Ascending aorta (tissue), 2 donors: ENCODE measurements at regions not wholly inside any gene's neighbourhood (a gene's known extent, or its start where the extent isn't known, plus 50 kb on each side); places are given as distances from the start of the nearest gene placed in this dataset.

ENCODE experiments used
- DNase-seq, 2 donors: peaks; one replicate each; pipeline ENCODE4 v3.0.0-alpha.2; 2019; ENCODE audit warnings: low spot score in 2 of 2
- H3K27ac ChIP-seq, 2 donors: fragments of 200-600 bp; sonication (generic); one replicate each; pipeline ENCODE4 v1.5.1; 2016 to 2017; ENCODE audit warnings: mild to moderate bottlenecking in 1 of 2
- H3K27me3 ChIP-seq: fragments of 200-600 bp; sonication (generic); one replicate; pipeline ENCODE4 v1.5.1; 2017
- H3K36me3 ChIP-seq, 2 donors: fragments of 200-600 bp; sonication (generic); one replicate each; pipeline ENCODE4 v1.5.1; 2016
- H3K4me1 ChIP-seq, 2 donors: fragments of 200-600 bp; sonication (generic); one replicate each; pipeline ENCODE4 v1.5.1; 2016 to 2017; ENCODE audit warnings: mild to moderate bottlenecking in 1 of 2
- H3K4me3 ChIP-seq, 2 donors: fragments of 200-600 bp; sonication (generic); one replicate each; pipeline ENCODE4 v1.5.1; 2016 to 2017; ENCODE audit warnings: mild to moderate bottlenecking in 1 of 2
- H3K9me3 ChIP-seq, 2 donors: fragments of 200-600 bp; sonication (generic); one replicate each; pipeline ENCODE4 v1.5.1; 2016
- intact Hi-C: fragments of 100-400 bp; cut with DNase I; formaldehyde crosslinking; loops from one replicate; pipeline ENCODE4 v1.15.1; 2023
- TF ChIP-seq, protein P1 (sequence below), 3 experiments: fragments of 200-600 bp in 2 of 3; fragments of 450-650 bp in 1 of 3; sonication (generic) in 2 of 3; IDR thresholded peaks; one replicate each; pipeline ENCODE4 v1.5.1; 2016 to 2019; ENCODE audit warnings: antibody characterized with exemption in 3 of 3, mild to moderate bottlenecking in 1 of 3, moderate library complexity in 1 of 3

DNA sequence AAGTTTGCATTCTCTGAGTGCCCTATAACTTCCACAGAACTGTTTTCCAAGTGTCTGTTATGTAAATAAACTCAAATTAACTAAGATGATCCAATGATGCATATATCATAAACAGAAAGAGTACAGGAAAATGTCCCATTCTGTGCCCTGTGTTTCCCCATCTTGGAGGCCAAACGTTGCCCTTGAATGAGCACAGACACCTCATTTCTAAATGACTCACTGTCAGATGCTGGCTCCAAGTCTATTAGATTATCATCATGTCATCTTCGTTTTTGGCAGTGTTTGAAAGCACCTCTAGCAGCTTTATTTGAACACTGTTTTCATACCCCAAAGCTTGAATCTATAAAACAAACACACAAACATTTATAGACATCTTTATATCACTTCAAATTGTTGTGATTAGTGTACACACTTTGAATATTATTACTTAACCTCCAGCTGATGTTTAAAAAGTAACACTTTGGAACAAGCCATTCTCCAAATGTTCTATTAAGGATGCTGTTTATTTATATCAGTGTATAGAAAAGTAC is 424.2 kb downstream of the NOVA1 start:
- no peak overlapping the region for H3K4me3 ChIP-seq
- DNase-seq: no peak
- no peaks in the 10 kb centered on the region for H3K4me1 ChIP-seq
- intact Hi-C loops: no loop called here
- no peak overlapping the region for H3K27ac ChIP-seq
- H3K36me3 ChIP-seq: no peaks in the 10 kb centered on the region
- TF ChIP-seq, protein P1, sequence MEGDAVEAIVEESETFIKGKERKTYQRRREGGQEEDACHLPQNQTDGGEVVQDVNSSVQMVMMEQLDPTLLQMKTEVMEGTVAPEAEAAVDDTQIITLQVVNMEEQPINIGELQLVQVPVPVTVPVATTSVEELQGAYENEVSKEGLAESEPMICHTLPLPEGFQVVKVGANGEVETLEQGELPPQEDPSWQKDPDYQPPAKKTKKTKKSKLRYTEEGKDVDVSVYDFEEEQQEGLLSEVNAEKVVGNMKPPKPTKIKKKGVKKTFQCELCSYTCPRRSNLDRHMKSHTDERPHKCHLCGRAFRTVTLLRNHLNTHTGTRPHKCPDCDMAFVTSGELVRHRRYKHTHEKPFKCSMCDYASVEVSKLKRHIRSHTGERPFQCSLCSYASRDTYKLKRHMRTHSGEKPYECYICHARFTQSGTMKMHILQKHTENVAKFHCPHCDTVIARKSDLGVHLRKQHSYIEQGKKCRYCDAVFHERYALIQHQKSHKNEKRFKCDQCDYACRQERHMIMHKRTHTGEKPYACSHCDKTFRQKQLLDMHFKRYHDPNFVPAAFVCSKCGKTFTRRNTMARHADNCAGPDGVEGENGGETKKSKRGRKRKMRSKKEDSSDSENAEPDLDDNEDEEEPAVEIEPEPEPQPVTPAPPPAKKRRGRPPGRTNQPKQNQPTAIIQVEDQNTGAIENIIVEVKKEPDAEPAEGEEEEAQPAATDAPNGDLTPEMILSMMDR (IDR thresholded peaks at IDR 0.05): no peak
- no peaks in the 10 kb centered on the region for H3K27me3 ChIP-seq
- H3K9me3 ChIP-seq: no peaks in the 10 kb centered on the region

DNA sequence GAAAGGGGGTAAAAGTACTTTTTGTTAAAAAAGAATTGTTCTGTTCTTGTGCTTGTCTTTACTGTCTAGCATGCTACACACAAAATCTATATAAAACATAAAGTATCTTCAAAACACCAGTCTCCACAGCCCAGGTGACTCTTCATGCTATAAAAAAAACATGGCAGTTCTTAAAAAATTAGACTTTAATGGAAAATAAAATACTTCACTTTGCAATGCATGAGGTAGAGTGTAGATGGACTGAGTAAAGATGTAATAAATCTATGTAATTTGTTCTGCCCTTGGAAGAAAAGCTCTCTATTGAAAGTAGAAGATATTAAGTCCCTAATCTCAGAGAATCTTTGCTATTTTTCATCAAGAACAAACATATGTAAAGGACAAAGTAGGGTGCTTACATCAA is 425.4 kb downstream of the NOVA1 start:
- intact Hi-C loops: no loop called here
- no peaks in the 10 kb centered on the region for H3K4me1 ChIP-seq
- no peak overlapping the region for H3K4me3 ChIP-seq
- no peaks in the 10 kb centered on the region for H3K36me3 ChIP-seq
- DNase-seq: no peak
- no peak overlapping the region for H3K27ac ChIP-seq
- H3K27me3 ChIP-seq: no peaks in the 10 kb centered on the region
- TF ChIP-seq, protein P1 (IDR thresholded peaks at IDR 0.05): no peak
- no peaks in the 10 kb centered on the region for H3K9me3 ChIP-seq

DNA sequence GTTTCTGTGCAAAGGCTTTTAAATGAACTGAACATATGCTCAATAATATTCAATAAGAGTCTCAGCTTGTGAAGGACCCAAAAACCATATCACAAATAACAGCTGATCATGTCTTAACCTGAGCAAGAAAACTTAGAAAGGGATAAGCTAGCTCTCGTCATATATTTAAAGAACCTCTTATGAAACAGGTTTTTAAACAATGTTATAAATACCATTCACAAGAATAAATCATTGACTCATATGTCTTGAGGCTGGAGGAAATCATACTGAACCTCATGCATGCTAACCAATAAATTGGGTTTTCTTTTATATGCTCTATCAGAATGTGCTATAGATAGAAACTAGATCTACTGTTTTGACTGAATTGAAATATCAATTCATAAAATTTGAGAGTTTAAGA is 426.9 kb downstream of the NOVA1 start:
- H3K9me3 ChIP-seq: no peaks in the 10 kb centered on the region
- H3K27ac ChIP-seq: no peak overlapping the region
- no peak for DNase-seq
- no peaks in the 10 kb centered on the region for H3K27me3 ChIP-seq
- no peak overlapping the region for H3K4me3 ChIP-seq
- H3K36me3 ChIP-seq: no peaks in the 10 kb centered on the region
- intact Hi-C loops: no loop called here
- TF ChIP-seq, protein P1 (IDR thresholded peaks at IDR 0.05): no peak
- H3K4me1 ChIP-seq: no peaks in the 10 kb centered on the region

DNA sequence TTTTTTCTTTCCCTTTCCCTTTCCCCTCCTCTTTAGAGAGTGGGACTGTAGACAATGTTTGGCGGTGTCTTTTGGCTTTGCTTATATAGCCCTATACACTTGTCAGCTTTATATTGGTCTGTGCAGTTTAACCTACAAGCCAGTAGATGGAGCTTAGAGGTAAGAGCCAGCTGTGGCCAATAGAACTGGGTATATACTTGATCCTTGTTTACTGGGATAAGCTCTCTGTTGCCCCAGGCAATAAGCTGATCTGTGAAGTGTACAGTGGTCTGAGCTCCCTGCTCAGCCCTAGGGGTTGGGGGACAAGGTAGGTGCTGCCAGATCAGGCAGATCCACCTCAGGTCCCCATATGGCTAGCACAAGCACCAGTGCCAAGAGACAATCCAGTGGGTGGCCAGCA is 434.1 kb downstream of the NOVA1 start:
- no peaks in the 10 kb centered on the region for H3K27me3 ChIP-seq
- no peaks in the 10 kb centered on the region for H3K4me1 ChIP-seq
- intact Hi-C loops: no loop called here
- no peaks in the 10 kb centered on the region for H3K36me3 ChIP-seq
- no peak overlapping the region for H3K4me3 ChIP-seq
- H3K9me3 ChIP-seq: no peaks in the 10 kb centered on the region
- H3K27ac ChIP-seq: no peak overlapping the region
- TF ChIP-seq, protein P1 (IDR thresholded peaks at IDR 0.05): peak in 1 of 3 experiments; percentile 16
- DNase-seq: no peak

DNA sequence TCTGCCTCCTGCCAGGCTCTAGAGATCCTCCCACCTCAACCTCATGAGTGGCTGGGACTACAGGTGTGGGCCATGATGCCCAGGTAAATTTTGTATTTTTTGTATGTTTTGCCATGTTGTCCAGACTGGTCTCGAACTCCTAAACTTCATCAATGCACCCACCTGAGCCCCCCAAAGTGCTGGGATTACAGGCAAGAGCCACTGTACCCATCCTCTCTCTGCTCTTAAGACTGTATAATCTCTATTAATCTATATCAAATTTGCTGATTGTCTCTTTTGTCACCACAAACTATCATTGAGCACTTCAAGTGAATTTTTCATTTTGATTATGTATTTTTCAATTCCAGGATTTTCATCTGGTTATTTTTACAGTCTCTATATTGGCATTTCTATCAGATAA is 440.3 kb downstream of the NOVA1 start:
- Histone ChIP-seq H3K4me1 (no peaks in the 10 kb centered on the region), H3K27me3 (no peaks in the 10 kb centered on the region), H3K9me3 (peaks cover 0 to 19% of the 10 kb centered on the region in 2 donors), H3K4me3 (no peak overlapping the region), H3K27ac (no peak overlapping the region), H3K36me3 (no peaks in the 10 kb centered on the region)
- intact Hi-C loops: no loop called here
- no peak for DNase-seq
- TF ChIP-seq, protein P1 (IDR thresholded peaks at IDR 0.05): no peak

DNA sequence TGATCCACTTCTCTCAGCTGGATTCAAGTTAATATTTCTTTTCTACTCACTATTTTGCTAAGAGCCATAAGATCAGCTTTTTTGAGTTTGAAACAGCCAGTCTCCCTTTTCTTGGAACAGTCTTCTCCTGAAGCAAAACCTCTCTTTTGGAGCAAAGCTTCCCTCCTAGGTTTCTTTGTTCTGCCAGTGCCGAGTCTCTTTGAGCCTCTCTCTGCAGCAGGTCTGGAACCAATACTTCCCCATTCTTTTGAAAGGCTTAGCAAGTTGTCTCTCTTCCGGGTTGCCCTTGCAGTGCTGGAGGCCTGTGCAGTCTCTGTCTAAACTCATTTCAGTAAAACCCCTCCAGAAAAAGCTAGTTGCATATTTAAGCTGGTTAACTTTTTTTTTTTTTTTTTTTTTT is 454.8 kb downstream of the NOVA1 start:
- intact Hi-C loops: no loop called here
- H3K27ac ChIP-seq: no peak overlapping the region
- no peak overlapping the region for H3K4me3 ChIP-seq
- no peaks in the 10 kb centered on the region for H3K9me3 ChIP-seq
- TF ChIP-seq, protein P1 (IDR thresholded peaks at IDR 0.05): no peak
- H3K4me1 ChIP-seq: no peaks in the 10 kb centered on the region
- DNase-seq: no peak
- no peaks in the 10 kb centered on the region for H3K36me3 ChIP-seq
- H3K27me3 ChIP-seq: no peaks in the 10 kb centered on the region
